GM10248 (cell line): ENCODE measurements at regions not wholly inside any gene's neighbourhood (a gene's known extent, or its start where the extent isn't known, plus 50 kb on each side); places are given as distances from the start of the nearest gene placed in this dataset.
"Not testable (repeated sequence)": the region's sequence is repeated elsewhere in the genome, so short reads cannot be mapped to it uniquely, and the experiment has no call there.

Source experiments
- CTCF ChIA-PET: fragments of 300-600 bp; sonication (Branson Sonifier 250); formaldehyde crosslinking; extraction: SDS; loops from one replicate; lab custom pipeline; 2021; ENCODE audit warnings: antibody characterized with exemption; lab: Yijun Ruan, JAX
- POLR2A ChIA-PET: fragments of 350-650 bp; sonication (Branson Sonifier 250); formaldehyde crosslinking; extraction: SDS; loops from one replicate; lab custom pipeline; 2020; ENCODE audit warnings: antibody characterized with exemption; lab: Yijun Ruan, JAX
- DNase-seq: peaks from one replicate; pipeline ENCODE4 v3.0.0; 2012; ENCODE audit errors: extremely low spot score
- TF ChIP-seq, protein P1 (sequence below): IDR thresholded peaks from 2 replicates; pipeline ENCODE4 v1.5.1; 2012; ENCODE audit warnings: mild to moderate bottlenecking, low read depth; ENCODE audit errors: extremely low read depth, missing control alignments, control extremely low read depth

DNA sequence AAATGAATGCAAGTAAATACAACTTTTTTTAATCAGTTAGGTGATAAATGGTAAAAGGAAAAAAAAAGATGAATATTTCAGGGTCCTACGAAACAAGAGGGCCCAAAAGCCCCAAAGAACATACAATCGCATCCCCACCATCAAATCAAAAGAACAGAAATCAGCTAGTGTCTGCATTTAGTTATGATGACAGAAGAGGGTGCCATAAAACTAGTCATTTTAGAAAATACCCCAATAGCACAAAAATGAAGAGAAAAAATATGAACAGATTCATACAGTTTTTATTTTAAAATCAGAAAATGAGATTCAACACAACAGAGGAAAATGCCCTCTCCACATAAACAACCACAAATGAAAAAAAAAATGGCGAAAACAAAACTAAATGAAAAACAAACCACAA is 905.5 kb downstream of the REEP3 start:
- DNase-seq, result no peak
- TF ChIP-seq, protein P1, sequence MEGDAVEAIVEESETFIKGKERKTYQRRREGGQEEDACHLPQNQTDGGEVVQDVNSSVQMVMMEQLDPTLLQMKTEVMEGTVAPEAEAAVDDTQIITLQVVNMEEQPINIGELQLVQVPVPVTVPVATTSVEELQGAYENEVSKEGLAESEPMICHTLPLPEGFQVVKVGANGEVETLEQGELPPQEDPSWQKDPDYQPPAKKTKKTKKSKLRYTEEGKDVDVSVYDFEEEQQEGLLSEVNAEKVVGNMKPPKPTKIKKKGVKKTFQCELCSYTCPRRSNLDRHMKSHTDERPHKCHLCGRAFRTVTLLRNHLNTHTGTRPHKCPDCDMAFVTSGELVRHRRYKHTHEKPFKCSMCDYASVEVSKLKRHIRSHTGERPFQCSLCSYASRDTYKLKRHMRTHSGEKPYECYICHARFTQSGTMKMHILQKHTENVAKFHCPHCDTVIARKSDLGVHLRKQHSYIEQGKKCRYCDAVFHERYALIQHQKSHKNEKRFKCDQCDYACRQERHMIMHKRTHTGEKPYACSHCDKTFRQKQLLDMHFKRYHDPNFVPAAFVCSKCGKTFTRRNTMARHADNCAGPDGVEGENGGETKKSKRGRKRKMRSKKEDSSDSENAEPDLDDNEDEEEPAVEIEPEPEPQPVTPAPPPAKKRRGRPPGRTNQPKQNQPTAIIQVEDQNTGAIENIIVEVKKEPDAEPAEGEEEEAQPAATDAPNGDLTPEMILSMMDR, result no peak
- ChIA-PET POLR2A (no interaction called here), CTCF (no interaction called here)

DNA sequence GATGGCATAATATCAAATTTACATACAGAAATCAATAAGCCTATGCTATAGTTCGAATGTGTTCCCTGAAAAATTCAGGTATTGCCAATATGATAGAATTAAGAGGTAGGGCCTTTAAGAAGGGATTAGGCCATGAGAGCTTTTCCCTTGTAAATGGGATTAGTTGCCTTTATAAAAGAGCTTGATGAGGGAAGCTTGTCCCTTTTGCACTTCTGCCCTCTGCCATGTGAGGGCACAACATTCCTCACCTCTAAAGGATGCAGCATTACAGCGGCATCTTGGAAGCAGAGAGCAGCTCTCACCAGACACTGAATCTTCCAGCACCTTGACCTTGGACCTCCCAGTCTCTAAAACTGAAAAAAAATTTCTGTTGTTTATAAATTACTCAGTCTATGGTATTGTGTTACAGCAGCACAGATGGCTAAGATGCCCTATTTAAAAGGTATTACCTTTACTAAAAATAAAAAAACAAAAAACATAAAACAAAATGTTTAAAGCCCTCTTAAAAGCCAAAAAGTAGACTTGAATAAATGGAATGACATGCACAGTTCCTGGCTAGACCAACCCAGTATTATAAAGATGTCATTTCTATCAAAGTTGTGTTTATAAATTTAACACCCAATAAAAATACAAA is 909.6 kb downstream of the REEP3 start:
- TF ChIP-seq, protein P1, result no peak
- POLR2A ChIA-PET, result no interaction called here
- CTCF ChIA-PET, result no interaction called here
- DNase-seq, result no peak

DNA sequence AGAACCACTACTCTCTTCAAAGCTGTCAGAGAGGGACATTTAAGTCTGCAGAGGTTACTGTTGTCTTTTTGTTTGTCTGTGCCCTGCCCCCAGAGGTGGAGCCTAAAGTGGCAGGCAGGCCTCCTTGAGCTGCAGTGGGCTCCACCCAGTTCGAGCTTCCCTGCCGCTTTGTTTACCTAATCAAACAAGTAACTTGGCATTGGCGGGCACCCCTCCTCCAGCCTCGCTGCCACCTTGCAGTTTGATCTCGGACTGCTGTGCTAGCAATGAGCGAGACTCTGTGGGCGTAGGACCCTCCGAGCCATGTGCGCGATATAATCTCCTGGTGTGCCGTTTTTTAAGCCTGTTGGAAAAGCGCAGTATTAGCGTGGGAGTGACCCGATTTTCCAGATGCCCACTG is 920.7 kb downstream of the REEP3 start:
- DNase-seq, POLR2A ChIA-PET: not testable (repeated sequence)
- CTCF ChIA-PET, result interaction anchor here (0.9 kb wide), 1 partner anchor 12 kb away, joined by 3 read pairs; no protein-coding TSS in a partner anchor

- TF ChIP-seq, protein P1, result no peak
- DNase-seq, result no peak
- ChIA-PET CTCF (interaction anchor here (1.5 kb wide), 1 partner anchor 278 kb away, joined by 3 read pairs; no protein-coding TSS in a partner anchor), POLR2A (no interaction called here)
These were observed 923.0 kb downstream of the REEP3 start for GRCh38 chr10:64444163-64444562.

DNA sequence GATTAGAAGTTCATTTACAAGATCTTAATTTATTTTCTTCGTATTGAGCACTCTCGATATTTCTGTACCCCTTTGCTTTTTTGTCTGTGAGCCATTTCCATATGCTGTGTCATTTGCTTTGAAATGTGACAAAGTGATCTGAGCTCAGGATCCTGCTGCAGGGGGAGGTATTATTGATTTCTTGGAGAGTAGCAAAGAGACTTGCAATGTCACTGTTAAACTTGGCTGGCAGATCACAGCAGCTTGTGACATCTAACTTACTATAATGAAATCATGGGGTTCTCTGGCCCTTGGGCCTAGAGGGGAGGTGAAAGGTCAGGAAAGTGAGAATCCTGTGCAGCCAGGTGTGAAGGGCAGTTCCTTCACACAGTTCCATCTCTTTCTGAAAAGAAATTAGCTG is 923.4 kb downstream of the REEP3 start:
- ChIA-PET CTCF (interaction anchor here (1.5 kb wide), 1 partner anchor 278 kb away, joined by 3 read pairs; no protein-coding TSS in a partner anchor), POLR2A (no interaction called here)
- TF ChIP-seq, protein P1, result no peak

GRCh38 chr10:64449603-64450002 is 928.4 kb downstream of the REEP3 start:
- CTCF ChIA-PET, result no interaction called here
- TF ChIP-seq, protein P1, result no peak
- DNase-seq, result no peak
- POLR2A ChIA-PET, result no interaction called here

More for the DNA sequence above, 923.4 kb downstream of the REEP3 start:
- no peak for DNase-seq

- no peak for DNase-seq
- TF ChIP-seq, protein P1, result no peak
- ChIA-PET CTCF (no interaction called here), POLR2A (no interaction called here)
These were observed 929.1 kb downstream of the REEP3 start for GRCh38 chr10:64450312-64450711.
